ENCODE measurements at regions not wholly inside any gene's neighbourhood (a gene's known extent, or its start where the extent isn't known, plus 50 kb on each side); places are given as distances from the start of the nearest gene placed in this dataset.

- no peak for TF ChIP-seq CTCF (conservative IDR thresholded peaks at IDR 0.05; ENCODE audit: low read depth, low read length)
- no peak for TF ChIP-seq EZH2 (IDR thresholded peaks at IDR 0.05; ENCODE audit: low read length, unreplicated experiment)
These were observed 132.7 kb upstream of the ERCC6L2 start for GRCh38 chr9:95742821-95743220.

Data from PC-3 (cell line).